ENCODE measurements at regions not wholly inside any gene's neighbourhood (a gene's known extent, or its start where the extent isn't known, plus 50 kb on each side); places are given as distances from the start of the nearest gene placed in this dataset.

- TF ChIP-seq, protein P1, sequence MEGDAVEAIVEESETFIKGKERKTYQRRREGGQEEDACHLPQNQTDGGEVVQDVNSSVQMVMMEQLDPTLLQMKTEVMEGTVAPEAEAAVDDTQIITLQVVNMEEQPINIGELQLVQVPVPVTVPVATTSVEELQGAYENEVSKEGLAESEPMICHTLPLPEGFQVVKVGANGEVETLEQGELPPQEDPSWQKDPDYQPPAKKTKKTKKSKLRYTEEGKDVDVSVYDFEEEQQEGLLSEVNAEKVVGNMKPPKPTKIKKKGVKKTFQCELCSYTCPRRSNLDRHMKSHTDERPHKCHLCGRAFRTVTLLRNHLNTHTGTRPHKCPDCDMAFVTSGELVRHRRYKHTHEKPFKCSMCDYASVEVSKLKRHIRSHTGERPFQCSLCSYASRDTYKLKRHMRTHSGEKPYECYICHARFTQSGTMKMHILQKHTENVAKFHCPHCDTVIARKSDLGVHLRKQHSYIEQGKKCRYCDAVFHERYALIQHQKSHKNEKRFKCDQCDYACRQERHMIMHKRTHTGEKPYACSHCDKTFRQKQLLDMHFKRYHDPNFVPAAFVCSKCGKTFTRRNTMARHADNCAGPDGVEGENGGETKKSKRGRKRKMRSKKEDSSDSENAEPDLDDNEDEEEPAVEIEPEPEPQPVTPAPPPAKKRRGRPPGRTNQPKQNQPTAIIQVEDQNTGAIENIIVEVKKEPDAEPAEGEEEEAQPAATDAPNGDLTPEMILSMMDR (IDR thresholded peaks at IDR 0.05) = no peak
- no peak for TF ChIP-seq POLR2A (IDR thresholded peaks at IDR 0.05)
Measured at GRCh38 chr3:117003501-117003900, 293.9 kb downstream of the TUSC7 start.
